Kidney (tissue), 13 donors: ENCODE measurements at regions not wholly inside any gene's neighbourhood (a gene's known extent, or its start where the extent isn't known, plus 50 kb on each side); places are given as distances from the start of the nearest gene placed in this dataset.
"Not testable (repeated sequence)": the region's sequence is repeated elsewhere in the genome, so short reads cannot be mapped to it uniquely, and the experiment has no call there.

Source experiments
- DNase-seq, 5 donors: peaks; one replicate each; pipeline ENCODE4 v3.0.0-alpha.2; 2013 to 2020
- FAIRE-seq: peaks from 2 replicates; lab custom pipeline; 2012; peaks lifted over from hg19 to GRCh38; lab: Jason Lieb, UNC
- H3K27ac ChIP-seq, 2 donors: one replicate each; pipeline ENCODE4 v1.7.0; 2013; ENCODE audit warnings: low read depth in 2 of 2, low read length in 2 of 2, inconsistent platforms in 1 of 2
- H3K27me3 ChIP-seq: one replicate; pipeline ENCODE4 v1.7.1; 2013; ENCODE audit warnings: low read length, inconsistent platforms; ENCODE audit not compliant: control insufficient read depth, insufficient read depth
- H3K36me3 ChIP-seq, 3 donors: one replicate each; pipeline versions ENCODE4 v1.7.0 to v1.7.1; 2013; ENCODE audit warnings: low read length in 3 of 3, control low read depth in 1 of 3, inconsistent platforms in 1 of 3; ENCODE audit not compliant: insufficient read depth in 3 of 3, control insufficient read depth in 2 of 3
- H3K4me1 ChIP-seq, 3 donors: one replicate each; pipeline versions ENCODE4 v1.7.0 to v1.7.1; 2013; ENCODE audit warnings: low read length in 3 of 3, inconsistent platforms in 1 of 3, low read depth in 1 of 3; ENCODE audit not compliant: control insufficient read depth in 2 of 3, insufficient read depth in 2 of 3
- H3K4me3 ChIP-seq, 3 donors: one replicate each; pipeline versions ENCODE4 v1.7.0 to v1.8.1; 2013; ENCODE audit warnings: low read length in 3 of 3, control low read depth in 1 of 3, inconsistent platforms in 1 of 3
- H3K9ac ChIP-seq, 3 donors: one replicate each; pipeline versions ENCODE4 v1.7.0 to v1.7.1; 2013; ENCODE audit warnings: low read length in 3 of 3, control low read depth in 1 of 3, inconsistent platforms in 1 of 3
- H3K9me3 ChIP-seq, 3 donors: one replicate each; pipeline versions ENCODE4 v1.7.0 to v1.7.1; 2013; ENCODE audit warnings: low read length in 3 of 3, control low read depth in 1 of 3, inconsistent platforms in 1 of 3; ENCODE audit not compliant: control insufficient read depth in 2 of 3, insufficient read depth in 1 of 3
- CTCF ChIP-seq: IDR thresholded peaks from 3 replicates; pipeline ENCODE4 v1.5.1; 2012; ENCODE audit warnings: mild to moderate bottlenecking, moderate library complexity, borderline replicate concordance; ENCODE audit not compliant: insufficient read depth; ENCODE audit errors: extremely low read depth
- intact Hi-C: fragments of 100-400 bp; cut with DNase I; formaldehyde crosslinking; loops from one replicate; pipeline ENCODE4 v1.11.1; 2022
- donor health status: control.
- donor health status: control.
- donor health status: control.
- donor health status: control.
- donor health status: control.
- donor health status: DM: yes; HTN: yes; CAD: no.
- donor health status: Normal renal cell carcinoma (clear cell type).

GRCh38 chr20:51931371-51931781 is 129.1 kb upstream of the SALL4 start:
- H3K4me3 ChIP-seq: no peak overlapping the region
- intact Hi-C loops: no loop called here
- H3K27ac ChIP-seq: no peak overlapping the region
- no peaks in the 10 kb centered on the region for H3K36me3 ChIP-seq
- no peak for TF ChIP-seq CTCF
- FAIRE-seq (no peak), DNase-seq (peak in 3 of 5 donors; percentile 45 to 55 (median 53))
- H3K27me3 ChIP-seq: no peaks in the 10 kb centered on the region
- no peaks in the 10 kb centered on the region for H3K9me3 ChIP-seq
- H3K9ac ChIP-seq: no peak overlapping the region
- H3K4me1 ChIP-seq: peaks cover 0 to 3% (median 0%) of the 10 kb centered on the region in 3 donors

- Histone ChIP-seq H3K4me3 (no peak overlapping the region), H3K9me3 (no peaks in the 10 kb centered on the region), H3K27me3 (no peaks in the 10 kb centered on the region), H3K36me3 (no peaks in the 10 kb centered on the region), H3K4me1 (peaks cover 0 to 3% (median 0%) of the 10 kb centered on the region in 3 donors), H3K27ac (no peak overlapping the region), H3K9ac (no peak overlapping the region)
- DNase-seq (peak in 1 of 5 donors; percentile 20), FAIRE-seq (no peak)
- intact Hi-C loops: no loop called here
- no peak for TF ChIP-seq CTCF
Measured at GRCh38 chr20:51930775-51931174, 128.5 kb upstream of the SALL4 start.

- Histone ChIP-seq H3K9me3 (no peaks in the 10 kb centered on the region), H3K27me3 (no peaks in the 10 kb centered on the region), H3K36me3 (no peaks in the 10 kb centered on the region), H3K4me3 (no peak overlapping the region), H3K27ac (no peak overlapping the region), H3K4me1 (peaks cover 0 to 3% (median 0%) of the 10 kb centered on the region in 3 donors), H3K9ac (no peak overlapping the region)
- intact Hi-C loops: no loop called here
- no peak for FAIRE-seq
- TF ChIP-seq CTCF: no peak
- DNase-seq: no peak
Measured at GRCh38 chr20:51928931-51929330, 126.6 kb upstream of the SALL4 start.

GRCh38 chr20:51927970-51928369 is 125.6 kb upstream of the SALL4 start:
- H3K4me3 ChIP-seq, H3K9ac ChIP-seq, DNase-seq, H3K36me3 ChIP-seq, H3K9me3 ChIP-seq, H3K4me1 ChIP-seq, FAIRE-seq, intact Hi-C loops, H3K27ac ChIP-seq, H3K27me3 ChIP-seq: not testable (repeated sequence)
